Thyroid gland (tissue), 4 donors: ENCODE measurements at regions not wholly inside any gene's neighbourhood (a gene's known extent, or its start where the extent isn't known, plus 50 kb on each side); places are given as distances from the start of the nearest gene placed in this dataset.

Source experiments
- POLR2A ChIP-seq, 2 donors: fragments of 450-650 bp; IDR thresholded peaks; one replicate each; pipeline ENCODE4 v1.6.1; 2017; ENCODE audit warnings: antibody characterized with exemption in 2 of 2, mild to moderate bottlenecking in 2 of 2, moderate library complexity in 1 of 2
- TF ChIP-seq, protein P1 (sequence below), 6 experiments: fragments of 200-600 bp in 3 of 6; fragments of 450-650 bp in 3 of 6; sonication (generic) in 3 of 6; IDR thresholded peaks; one replicate each; pipeline ENCODE4 v1.5.1; 2016 to 2019; ENCODE audit warnings: antibody characterized with exemption in 6 of 6, mild to moderate bottlenecking in 2 of 6, inconsistent platforms in 1 of 6, moderate library complexity in 1 of 6

DNA sequence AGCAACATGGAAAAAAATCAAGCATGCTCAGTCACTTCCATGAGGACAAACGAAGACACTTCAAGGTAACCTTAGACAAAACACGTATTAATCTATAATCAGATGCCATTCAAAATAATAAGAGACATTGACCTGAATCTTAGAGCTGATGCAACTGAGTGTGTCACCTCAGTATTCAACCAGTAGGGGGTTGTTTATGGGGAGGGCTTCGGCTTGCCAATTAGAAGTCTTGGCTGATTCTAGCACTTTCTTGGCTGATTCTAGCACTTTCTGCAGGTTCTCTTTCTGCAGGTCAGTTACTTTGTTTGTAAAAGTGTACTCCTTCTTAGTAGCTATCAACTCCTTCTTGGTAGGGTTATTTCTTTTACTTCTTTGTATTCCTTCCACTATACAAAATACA, 317.6 kb downstream of the ENC1 start:
- TF ChIP-seq, protein P1, sequence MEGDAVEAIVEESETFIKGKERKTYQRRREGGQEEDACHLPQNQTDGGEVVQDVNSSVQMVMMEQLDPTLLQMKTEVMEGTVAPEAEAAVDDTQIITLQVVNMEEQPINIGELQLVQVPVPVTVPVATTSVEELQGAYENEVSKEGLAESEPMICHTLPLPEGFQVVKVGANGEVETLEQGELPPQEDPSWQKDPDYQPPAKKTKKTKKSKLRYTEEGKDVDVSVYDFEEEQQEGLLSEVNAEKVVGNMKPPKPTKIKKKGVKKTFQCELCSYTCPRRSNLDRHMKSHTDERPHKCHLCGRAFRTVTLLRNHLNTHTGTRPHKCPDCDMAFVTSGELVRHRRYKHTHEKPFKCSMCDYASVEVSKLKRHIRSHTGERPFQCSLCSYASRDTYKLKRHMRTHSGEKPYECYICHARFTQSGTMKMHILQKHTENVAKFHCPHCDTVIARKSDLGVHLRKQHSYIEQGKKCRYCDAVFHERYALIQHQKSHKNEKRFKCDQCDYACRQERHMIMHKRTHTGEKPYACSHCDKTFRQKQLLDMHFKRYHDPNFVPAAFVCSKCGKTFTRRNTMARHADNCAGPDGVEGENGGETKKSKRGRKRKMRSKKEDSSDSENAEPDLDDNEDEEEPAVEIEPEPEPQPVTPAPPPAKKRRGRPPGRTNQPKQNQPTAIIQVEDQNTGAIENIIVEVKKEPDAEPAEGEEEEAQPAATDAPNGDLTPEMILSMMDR (IDR thresholded peaks at IDR 0.05) = no peak
- no peak for TF ChIP-seq POLR2A (IDR thresholded peaks at IDR 0.05)
